ENCODE measurements at regions not wholly inside any gene's neighbourhood (a gene's known extent, or its start where the extent isn't known, plus 50 kb on each side); places are given as distances from the start of the nearest gene placed in this dataset.

GRCh38 chr13:61052175-61052574, 363.5 kb downstream of the PCDH20 start:
- H3K4me3 ChIP-seq (ENCODE audit: low read depth in 2 of 2, low read length in 1 of 2): no peak overlapping the region
- no peaks in the 10 kb centered on the region for H3K36me3 ChIP-seq (replicated peaks in 1 of 2; ENCODE audit: control insufficient read depth in 1 of 2, insufficient read depth in 2 of 2, low read length in 1 of 2)
- ChIA-PET POLR2A (no interaction called here), CTCF (no interaction called here)
- no peaks in the 10 kb centered on the region for H3K9me2 ChIP-seq
- no peaks in the 10 kb centered on the region for H3K4me1 ChIP-seq (ENCODE audit: control insufficient read depth in 1 of 2, insufficient read depth in 2 of 2, low read depth in 1 of 2, low read length in 1 of 2)
- no peaks in the 10 kb centered on the region for H3K27me3 ChIP-seq (ENCODE audit: insufficient read depth)
- H2AFZ ChIP-seq (ENCODE audit: low read depth): no peak overlapping the region
- no peak overlapping the region for H3K27ac ChIP-seq (ENCODE audit: low read depth in 2 of 2, low read length in 1 of 2)
- TF ChIP-seq FOXM1 (IDR thresholded peaks at IDR 0.05; ENCODE audit: low read depth): no peak
- no peak for TF ChIP-seq POLR2AphosphoS5 (IDR thresholded peaks at IDR 0.05; ENCODE audit: low read depth, low read length)
- TF ChIP-seq FOSL2 (IDR thresholded peaks at IDR 0.05; ENCODE audit: borderline replicate concordance, low read depth): no peak
- no peaks in the 10 kb centered on the region for H4K20me1 ChIP-seq (ENCODE audit: insufficient read depth)
- DNase-seq: no peak
- no peaks in the 10 kb centered on the region for H3F3A ChIP-seq (replicated peaks; ENCODE audit: insufficient read depth)
- H3K9me3 ChIP-seq: peaks cover 4% of the 10 kb centered on the region; the same call in 1 of the 2 replicates
- H3K79me2 ChIP-seq (ENCODE audit: insufficient read depth): no peaks in the 10 kb centered on the region
- H3K4me2 ChIP-seq: no peak overlapping the region
- H3K9ac ChIP-seq: no peak overlapping the region
- 11% methylated on average over 1 of the region's 1 CpG for WGBS (ENCODE audit: low lambda C conversion rate)

- 0 out of 2 replicates have a peak, but pooled peaks cover 3% of the 10 kb centered on the region for H3K9me2 ChIP-seq
- no peak overlapping the region for H3K9ac ChIP-seq
- H4K20me1 ChIP-seq (ENCODE audit: insufficient read depth): no peaks in the 10 kb centered on the region
- no peaks in the 10 kb centered on the region for H3K27me3 ChIP-seq (ENCODE audit: insufficient read depth)
- H3K9me3 ChIP-seq: no peaks in the 10 kb centered on the region; the same call in 1 of the 2 replicates
- no peaks in the 10 kb centered on the region for H3K79me2 ChIP-seq (ENCODE audit: insufficient read depth)
- 22% methylated on average over 2 of the region's 2 CpGs for WGBS (ENCODE audit: low lambda C conversion rate)
- DNase-seq: no peak
- no peak overlapping the region for H3K4me3 ChIP-seq (ENCODE audit: low read depth in 2 of 2, low read length in 1 of 2)
- CTCF ChIA-PET: no interaction called here
- H3K4me1 ChIP-seq (ENCODE audit: control insufficient read depth in 1 of 2, insufficient read depth in 2 of 2, low read depth in 1 of 2, low read length in 1 of 2): no peaks in the 10 kb centered on the region
- no peaks in the 10 kb centered on the region for H3K36me3 ChIP-seq (replicated peaks in 1 of 2; ENCODE audit: control insufficient read depth in 1 of 2, insufficient read depth in 2 of 2, low read length in 1 of 2)
- H3F3A ChIP-seq (replicated peaks; ENCODE audit: insufficient read depth): no peaks in the 10 kb centered on the region
- H3K4me2 ChIP-seq: no peak overlapping the region
- H2AFZ ChIP-seq (ENCODE audit: low read depth): no peak overlapping the region
- POLR2A ChIA-PET: no interaction called here
- H3K27ac ChIP-seq (ENCODE audit: low read depth in 2 of 2, low read length in 1 of 2): no peak overlapping the region
- no peak for TF ChIP-seq TAF1 (IDR thresholded peaks at IDR 0.05; ENCODE audit: borderline replicate concordance, low read depth, low read length)
- no peak for TF ChIP-seq RFX5 (IDR thresholded peaks at IDR 0.05; ENCODE audit: low read length)
- TF ChIP-seq REST (IDR thresholded peaks at IDR 0.05; ENCODE audit: low read depth, low read length): no peak
- no peak for TF ChIP-seq FOXJ3 (CRISPR knock-in tag; IDR thresholded peaks at IDR 0.05)
- no peak for TF ChIP-seq FOSL2 (IDR thresholded peaks at IDR 0.05; ENCODE audit: borderline replicate concordance, low read depth)
- no peak for TF ChIP-seq FOXM1 (IDR thresholded peaks at IDR 0.05; ENCODE audit: low read depth)
- no peak for TF ChIP-seq JUND (IDR thresholded peaks at IDR 0.05)
- TF ChIP-seq MXI1 (IDR thresholded peaks at IDR 0.05; ENCODE audit: low read depth, low read length): no peak
- no peak for TF ChIP-seq GABPA (IDR thresholded peaks at IDR 0.05; ENCODE audit: low read depth)
- TF ChIP-seq CHD2 (IDR thresholded peaks at IDR 0.05; ENCODE audit: low read length, partially characterized antibody): no peak
- no peak for TF ChIP-seq RAD21 (IDR thresholded peaks at IDR 0.05; ENCODE audit: low read length)
- TF ChIP-seq CTCF (IDR thresholded peaks at IDR 0.05): no peak
- no peak for TF ChIP-seq RXRA (IDR thresholded peaks at IDR 0.05; ENCODE audit: borderline replicate concordance, low read depth)
- TF ChIP-seq YY1 (IDR thresholded peaks at IDR 0.05; ENCODE audit: low read depth): no peak
- TF ChIP-seq IRF3 (IDR thresholded peaks at IDR 0.05; ENCODE audit: low read depth, low read length): no peak
- TF ChIP-seq SMC3 (IDR thresholded peaks at IDR 0.05; ENCODE audit: low read depth, low read length): no peak
- TF ChIP-seq EZH2phosphoT487 (IDR thresholded peaks at IDR 0.05; ENCODE audit: borderline replicate concordance, low read depth): no peak
- TF ChIP-seq USF2 (IDR thresholded peaks at IDR 0.05; ENCODE audit: borderline replicate concordance, low read depth, low read length): no peak
- TF ChIP-seq GATA2 (CRISPR knock-in tag; IDR thresholded peaks at IDR 0.05): no peak
Observed at GRCh38 chr13:61045251-61045650, 370.4 kb downstream of the PCDH20 start.

All from SK-N-SH (cell line).